ENCODE measurements at regions not wholly inside any gene's neighbourhood (a gene's known extent, or its start where the extent isn't known, plus 50 kb on each side); places are given as distances from the start of the nearest gene placed in this dataset.

DNA sequence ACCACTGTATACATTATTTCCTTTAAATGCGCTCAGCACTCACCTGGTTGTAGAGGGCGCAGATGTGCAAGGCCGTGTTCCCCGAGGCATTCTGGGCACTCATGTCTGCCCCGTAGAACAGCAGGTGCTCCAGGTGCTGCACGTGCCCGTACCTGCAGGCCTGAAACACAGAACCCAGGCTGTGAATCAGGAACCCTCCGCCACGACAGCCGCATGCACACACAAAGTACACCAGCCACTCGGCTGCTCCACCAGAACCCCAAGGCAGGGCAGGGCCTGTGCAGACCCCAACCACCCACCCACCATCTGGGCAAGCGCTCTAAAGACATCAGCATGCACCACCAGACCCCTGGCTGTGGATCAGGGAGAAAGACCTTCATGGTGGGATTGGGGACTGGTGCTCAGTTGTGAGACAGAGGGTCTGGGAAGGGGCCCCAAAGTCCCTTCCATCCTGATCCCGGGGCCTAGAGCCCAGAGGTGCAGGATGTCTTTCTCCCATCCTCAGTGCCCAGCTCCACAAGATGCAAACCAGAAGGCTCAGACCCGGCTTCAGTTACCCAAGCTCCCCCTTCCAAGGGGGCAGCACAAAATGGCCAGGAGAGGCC is 177.2 kb downstream of the SHANK2 start:
- DNase-seq = no peak

DNA sequence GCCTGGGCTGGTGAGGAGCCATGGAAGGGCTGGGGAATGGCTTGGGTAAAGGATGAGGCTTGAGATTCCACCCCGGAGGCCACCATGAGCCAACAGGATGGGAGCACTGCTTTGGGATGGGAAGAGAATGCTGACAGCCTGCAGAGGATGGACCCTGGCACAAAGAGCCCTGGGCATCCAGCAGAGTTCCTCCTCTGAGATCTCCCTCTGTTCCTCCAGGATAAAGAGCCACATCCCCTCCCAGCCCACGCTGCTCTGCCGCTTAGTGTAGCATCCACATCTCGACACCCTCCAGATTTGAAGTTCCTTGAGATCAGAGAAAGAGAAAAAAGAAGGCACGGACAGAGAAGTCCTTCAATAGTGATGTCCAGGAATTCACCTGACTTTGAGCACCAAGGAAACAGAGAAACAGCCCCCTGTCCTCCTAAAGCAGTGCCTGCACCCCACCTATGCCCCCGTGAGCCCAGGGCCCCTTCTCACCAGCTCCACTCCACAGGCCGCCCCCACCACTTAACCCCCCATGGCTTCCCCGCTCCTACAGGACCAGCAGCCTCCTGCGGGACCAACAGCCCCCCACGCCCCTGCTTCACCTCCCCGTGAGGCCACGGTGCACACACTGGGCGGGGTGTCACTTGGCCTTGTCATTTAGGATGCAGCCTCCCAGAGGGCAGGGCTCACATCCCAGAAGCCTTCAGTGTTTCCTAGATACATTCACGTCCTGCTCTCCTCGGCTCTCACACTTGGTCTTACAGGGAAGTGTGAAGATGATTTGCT is 180.5 kb downstream of the SHANK2 start:
- DNase-seq = no peak

DNA sequence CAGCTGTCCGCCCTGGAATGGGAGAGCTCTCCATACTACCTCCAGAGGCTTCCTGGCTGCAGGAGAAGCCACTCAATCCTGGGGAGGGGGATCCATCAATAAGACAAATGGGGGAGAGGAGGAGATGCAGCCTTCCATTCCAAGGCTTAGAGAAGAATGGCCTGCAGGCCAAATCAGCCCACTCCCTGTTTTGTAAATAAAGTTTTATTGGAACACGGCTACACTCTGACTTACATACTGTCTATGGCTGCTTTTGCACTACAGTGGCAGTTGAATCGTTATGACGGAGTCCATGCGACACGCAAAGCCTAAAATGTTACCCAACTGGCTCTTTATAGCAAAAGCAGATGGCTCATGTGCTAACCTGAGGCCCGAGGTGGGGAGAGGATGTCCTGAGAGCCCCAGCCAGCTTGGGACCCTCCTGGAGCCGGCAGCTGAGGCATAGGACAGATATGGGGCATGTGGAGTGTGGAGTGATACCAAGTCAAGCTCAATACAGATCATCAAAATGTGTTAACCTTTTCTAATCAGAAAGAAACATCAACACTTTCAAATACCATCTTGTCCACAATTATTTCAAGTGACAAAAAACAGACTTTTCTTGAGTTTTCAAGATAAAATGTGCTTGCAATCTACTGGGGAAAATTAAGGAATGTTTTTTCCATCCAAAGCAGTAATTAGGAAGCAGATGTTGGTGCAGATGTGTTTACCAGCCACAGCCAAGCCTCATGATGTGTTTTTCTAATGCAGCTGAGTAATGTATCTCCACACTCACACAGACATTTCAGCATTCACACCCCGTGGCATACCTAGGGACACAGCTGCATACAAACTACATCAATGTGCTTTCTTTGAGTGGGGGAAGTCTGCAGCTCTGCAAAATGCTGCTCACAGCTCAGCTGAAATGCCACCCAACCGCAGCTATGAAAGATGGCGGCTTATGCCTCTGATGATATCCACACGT is 181.6 kb downstream of the SHANK2 start:
- DNase-seq = no peak

DNA sequence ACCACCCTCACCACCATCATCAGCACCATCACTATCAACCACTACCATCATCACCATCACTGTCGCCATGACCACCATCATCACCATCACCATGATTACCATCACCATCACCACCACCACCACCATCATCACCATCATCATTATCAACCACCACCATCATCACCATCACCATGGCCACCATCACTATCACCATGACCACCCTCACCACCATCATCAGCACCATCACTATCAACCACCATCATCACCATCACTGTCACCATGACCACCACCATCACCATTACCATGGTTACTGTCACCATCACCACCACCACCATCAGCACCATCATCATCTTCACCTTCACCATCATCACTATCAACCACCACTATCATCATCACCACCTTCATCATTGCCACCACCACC is 183.4 kb downstream of the SHANK2 start:
- no peak for DNase-seq

DNA sequence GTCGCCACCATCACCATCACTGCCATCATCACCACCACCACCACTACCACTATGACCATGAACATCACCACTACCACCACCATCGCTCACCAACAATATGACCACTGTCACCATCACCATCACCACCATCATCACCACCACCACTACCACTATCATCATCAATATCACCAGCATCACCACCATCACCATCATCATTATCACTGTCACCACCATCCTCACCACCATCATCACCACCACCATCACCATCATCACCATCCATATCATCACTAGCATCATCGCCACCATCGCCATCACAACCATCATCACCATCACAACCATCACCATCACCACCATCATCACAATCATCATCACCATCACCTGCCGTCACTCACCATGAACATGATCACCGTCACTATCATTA is 184.6 kb downstream of the SHANK2 start:
- DNase-seq = no peak

DNA sequence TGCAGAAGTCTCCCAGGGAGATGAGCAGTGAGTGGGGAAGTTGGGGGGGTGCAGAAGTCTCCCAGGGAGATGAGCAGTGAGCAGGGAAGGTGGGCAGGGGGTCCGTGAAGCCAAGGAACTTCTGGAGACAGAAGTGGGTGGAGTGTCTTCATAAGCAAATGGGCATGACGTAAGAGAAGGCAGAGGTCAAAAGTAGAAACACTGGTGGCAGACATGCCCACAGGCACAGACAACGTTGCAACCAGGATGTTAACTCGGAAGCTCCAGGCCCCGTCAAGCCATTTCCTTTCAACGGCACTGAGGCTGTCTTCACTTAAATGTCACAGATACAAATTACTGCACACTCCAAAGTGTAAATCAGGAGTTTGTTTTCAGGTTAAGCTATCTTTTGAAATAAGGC is 186.1 kb downstream of the SHANK2 start:
- DNase-seq = no peak

DNA sequence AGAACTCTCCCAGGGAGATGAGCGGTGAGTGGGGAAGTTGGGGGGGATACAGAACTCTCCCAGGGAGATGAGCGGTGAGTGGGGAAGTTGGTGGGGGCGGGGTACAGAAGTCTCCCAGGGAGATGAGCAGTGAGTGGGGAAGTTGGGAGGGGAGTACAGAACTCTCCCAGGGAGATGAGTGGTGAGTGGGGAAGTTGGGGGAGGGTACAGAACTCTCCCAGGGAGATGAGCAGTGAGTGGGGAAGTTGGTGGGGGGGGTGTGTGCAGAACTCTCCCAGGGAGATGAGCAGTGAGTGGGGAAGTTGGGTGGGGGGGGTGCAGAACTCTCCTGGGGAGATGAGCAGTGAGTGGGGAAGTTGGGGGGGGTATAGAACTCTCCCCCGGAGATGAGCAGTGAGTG is 186.5 kb downstream of the SHANK2 start:
- no peak for DNase-seq

DNA sequence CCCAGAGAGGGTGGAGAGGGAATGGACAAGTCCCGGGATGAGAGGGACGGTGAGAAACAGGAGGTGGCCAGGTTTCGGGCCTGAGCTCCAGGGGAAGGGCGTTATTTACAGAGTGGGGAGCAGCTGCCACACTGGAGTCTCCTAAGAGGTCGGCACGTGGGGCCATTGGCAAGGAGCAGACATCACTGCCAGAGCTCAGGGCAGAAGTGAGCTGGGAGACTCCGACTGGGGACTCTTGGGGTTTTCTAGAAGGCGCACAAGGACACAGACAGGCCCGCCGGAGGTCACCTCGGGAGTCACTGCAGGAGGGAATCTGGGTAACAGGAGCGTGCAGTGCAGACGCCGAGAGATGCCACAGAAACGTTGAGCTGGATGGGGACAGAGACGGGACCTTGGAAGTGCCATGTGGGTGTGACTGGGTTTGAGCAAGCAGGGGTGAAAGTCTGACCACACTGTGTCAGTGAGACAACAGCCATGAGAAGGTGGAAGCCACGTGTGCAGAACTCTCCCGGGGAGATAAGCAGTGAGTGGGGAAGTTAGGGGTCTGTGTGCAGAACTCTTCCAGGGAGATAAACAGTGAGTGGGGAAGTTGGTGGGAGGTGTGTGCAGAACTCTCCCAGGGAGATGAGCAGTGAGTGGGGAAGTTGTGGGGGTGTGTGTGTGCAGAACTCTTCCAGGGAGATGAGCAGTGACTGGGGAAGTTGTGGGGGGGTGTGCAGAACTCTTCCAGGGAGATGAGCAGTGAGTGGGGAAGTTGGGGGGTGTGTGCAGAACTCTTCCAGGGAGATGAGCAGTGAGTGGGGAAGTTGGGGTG is 187.5 kb downstream of the SHANK2 start:
- DNase-seq = no peak

DNA sequence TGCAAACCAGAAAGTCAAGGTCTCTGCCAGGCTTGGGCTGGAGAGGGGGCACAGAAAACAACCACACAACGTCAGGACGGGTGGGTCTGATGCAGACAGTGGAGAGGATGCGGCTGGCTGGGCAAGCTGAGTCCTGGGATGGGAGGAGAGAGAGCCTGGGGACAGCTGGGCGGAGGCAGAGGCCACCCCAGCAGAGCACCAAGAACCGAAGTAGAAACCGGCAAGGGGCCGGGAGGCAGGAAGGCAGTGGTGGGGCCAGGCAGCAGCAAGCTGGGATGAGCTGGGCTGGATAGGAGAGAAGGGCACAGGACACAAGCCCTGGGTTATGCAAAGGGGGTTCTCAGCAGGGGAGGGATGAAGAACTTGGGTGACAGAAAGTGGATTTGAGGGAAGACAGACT is 188.2 kb downstream of the SHANK2 start:
- DNase-seq = no peak

DNA sequence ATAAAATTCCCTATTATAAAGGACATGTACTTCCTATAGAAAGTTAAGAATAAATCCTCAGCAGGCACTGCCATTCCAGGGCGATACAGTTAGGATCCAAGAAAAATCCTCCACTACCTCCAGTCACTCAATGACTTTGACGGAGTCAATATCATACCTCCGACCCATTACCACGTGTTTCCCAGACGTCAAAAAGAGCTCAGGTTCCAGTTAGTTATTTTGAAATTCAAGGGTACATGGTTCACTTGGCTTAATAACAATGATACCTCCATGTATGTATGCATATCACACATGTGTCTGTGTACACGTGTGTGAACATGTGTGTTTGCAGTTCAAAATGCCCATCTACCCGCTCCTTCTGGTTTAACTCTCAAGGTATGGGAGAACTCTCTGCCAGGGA is 189.2 kb downstream of the SHANK2 start:
- no peak for DNase-seq

DNA sequence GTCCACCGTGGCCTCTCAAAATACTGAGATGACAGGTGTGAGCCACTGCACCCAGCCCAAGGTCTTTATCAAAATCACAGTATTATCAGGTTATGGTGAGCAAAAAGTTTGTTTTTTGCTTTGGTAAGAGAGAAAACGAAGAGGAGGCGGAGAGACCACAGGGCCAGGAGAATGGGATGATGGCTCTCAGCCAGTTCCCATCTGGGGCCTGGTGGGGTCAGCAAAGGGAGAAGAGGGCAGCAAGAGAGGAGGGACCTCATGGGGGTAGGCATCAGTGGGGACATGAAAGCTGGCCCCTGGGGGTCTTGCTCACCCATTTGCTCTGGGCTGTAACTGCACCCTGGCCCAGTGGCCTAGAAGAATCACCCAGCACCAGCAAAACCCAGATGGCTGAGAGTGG is 190.2 kb downstream of the SHANK2 start:
- DNase-seq = no peak

DNA sequence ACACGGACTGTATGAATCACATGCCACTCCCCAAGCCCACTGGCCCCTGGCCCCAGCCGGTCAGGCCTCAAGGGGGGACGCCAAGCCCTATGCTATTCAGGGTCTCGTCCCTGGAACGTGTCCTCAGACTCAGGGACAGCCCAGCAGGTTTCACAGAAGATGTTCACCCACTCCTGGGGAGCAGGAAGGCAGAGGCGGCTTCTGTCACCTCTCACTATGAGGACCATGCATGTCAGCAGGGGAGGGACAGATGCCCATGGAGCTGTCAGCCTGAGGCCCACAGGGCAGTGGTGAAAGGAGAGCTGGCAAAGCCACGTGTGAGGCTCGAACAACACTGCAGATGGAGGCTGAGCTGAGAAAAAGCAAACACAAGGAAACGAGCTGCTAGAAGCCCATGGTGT is 192.0 kb downstream of the SHANK2 start:
- no peak for DNase-seq

DNA sequence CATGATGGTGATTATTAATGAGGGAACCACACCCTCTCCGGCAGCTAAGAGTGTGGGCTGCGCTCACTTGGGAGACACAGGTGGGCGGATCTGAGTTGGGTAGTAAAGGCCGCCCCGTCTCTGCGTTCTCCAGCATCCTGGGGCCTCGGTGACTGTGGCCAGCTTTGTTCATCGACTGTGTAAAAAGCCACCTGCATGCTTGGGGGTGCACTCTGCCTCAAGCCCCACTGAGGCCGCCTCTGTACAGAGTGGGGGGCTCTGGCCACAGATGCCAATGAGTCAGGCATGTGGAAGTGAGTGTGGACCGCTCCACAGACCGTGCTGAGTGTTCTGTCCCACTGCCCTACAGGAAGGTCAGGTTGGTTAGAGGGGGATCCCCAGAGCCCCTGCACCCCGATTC is 192.7 kb downstream of the SHANK2 start:
- no peak for DNase-seq

DNA sequence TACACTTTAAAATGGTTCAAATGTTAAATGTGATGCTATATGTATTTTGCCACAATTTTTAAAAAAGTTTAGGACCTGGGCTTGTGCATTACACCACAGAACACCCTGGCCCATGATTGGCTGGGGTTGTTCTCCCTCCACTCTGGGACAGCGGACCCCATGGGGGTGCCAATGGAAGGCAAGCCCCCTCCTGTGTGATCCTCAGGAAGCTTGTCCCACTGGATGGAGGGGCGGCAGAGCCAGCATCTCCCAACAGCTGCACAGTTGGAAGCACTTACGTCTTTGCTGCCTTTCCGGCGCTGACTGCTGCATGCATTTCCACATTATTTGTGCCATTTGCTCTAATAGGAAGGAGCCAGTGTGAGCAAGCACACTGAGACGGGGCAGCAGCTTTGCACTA is 196.5 kb downstream of the SHANK2 start:
- no peak for DNase-seq
